SK-N-SH (cell line): ENCODE measurements at regions not wholly inside any gene's neighbourhood (a gene's known extent, or its start where the extent isn't known, plus 50 kb on each side); places are given as distances from the start of the nearest gene placed in this dataset.

Experiments used
- EP300 ChIP-seq, 2 experiments: IDR thresholded peaks; 2 replicates each; pipeline versions ENCODE4 v1.4.0 to v1.6.1; 2012; ENCODE audit warnings: borderline replicate concordance in 1 of 2, low read depth in 1 of 2, low read length in 1 of 2
- FOSL2 ChIP-seq: IDR thresholded peaks from 2 replicates; pipeline ENCODE4 v1.4.0; 2012; ENCODE audit warnings: low read depth, mild to moderate bottlenecking, moderate library complexity, borderline replicate concordance
- FOXM1 ChIP-seq: IDR thresholded peaks from 2 replicates; pipeline ENCODE4 v1.4.0; 2012; ENCODE audit warnings: low read depth, mild to moderate bottlenecking
- GABPA ChIP-seq: IDR thresholded peaks from 2 replicates; pipeline ENCODE4 v1.4.0; 2012; ENCODE audit warnings: low read depth, mild to moderate bottlenecking
- JUND ChIP-seq: IDR thresholded peaks from 2 replicates; pipeline ENCODE4 v1.4.0; 2012
- POLR2AphosphoS5 ChIP-seq: IDR thresholded peaks from 2 replicates; pipeline ENCODE4 v1.6.1; 2012; ENCODE audit warnings: low read depth, low read length
- RFX5 ChIP-seq: IDR thresholded peaks from 2 replicates; pipeline ENCODE4 v1.6.1; 2012; ENCODE audit warnings: mild to moderate bottlenecking, improper control_type of control experiment, low read length
- RXRA ChIP-seq: IDR thresholded peaks from 2 replicates; pipeline ENCODE4 v1.4.0; 2012; ENCODE audit warnings: low read depth, mild to moderate bottlenecking, borderline replicate concordance
- SIN3A ChIP-seq: IDR thresholded peaks from 2 replicates; pipeline ENCODE4 v1.6.1; 2012; ENCODE audit warnings: low read depth, mild to moderate bottlenecking, low read length, moderate library complexity, borderline replicate concordance
- TAF1 ChIP-seq: IDR thresholded peaks from 2 replicates; pipeline ENCODE4 v1.6.1; 2012; ENCODE audit warnings: low read depth, mild to moderate bottlenecking, low read length, moderate library complexity, borderline replicate concordance
- TF ChIP-seq, protein P1 (sequence below): fragments of 200-600 bp; sonication (generic); IDR thresholded peaks from 2 replicates; pipeline ENCODE4 v1.6.1; 2017; ENCODE audit warnings: antibody characterized with exemption, mild to moderate bottlenecking, moderate library complexity
- TF ChIP-seq, protein P2 (sequence below): IDR thresholded peaks from 2 replicates; pipeline ENCODE4 v1.6.1; 2012; ENCODE audit warnings: mild to moderate bottlenecking, low read depth, low read length, moderate library complexity
- TF ChIP-seq, protein P3 (sequence below): IDR thresholded peaks from 2 replicates; pipeline ENCODE4 v1.4.0; 2012; ENCODE audit warnings: low read depth

DNA sequence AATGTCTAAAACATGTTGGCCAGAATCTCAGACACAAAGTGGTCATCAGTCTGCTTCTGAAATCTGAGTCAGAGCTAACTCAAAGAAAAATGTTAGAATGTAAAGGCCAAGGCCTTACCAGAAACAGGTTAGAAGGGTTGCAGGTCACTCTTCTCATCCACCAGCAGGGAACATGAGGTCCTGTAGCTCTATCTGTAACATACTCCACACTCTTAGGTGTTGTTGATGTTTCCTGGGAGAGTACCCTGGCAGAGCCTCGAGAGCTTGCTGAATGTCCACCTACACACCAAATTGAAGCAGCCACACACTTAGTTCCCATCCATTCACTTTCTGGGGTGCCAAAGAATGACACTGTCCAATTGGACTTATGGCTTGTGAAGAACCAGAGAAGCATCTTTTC, 76.6 kb upstream of the INPP4B start:
- TF ChIP-seq JUND (no peak), SIN3A (no peak), RXRA (no peak), RFX5 (no peak), POLR2AphosphoS5 (no peak), GABPA (no peak), FOSL2 (no peak), FOXM1 (no peak), EP300 (IDR thresholded peaks at IDR 0.05; ENCODE audit: borderline replicate concordance in 1 of 2, low read depth in 1 of 2, low read length in 1 of 2) (no peak), TAF1 (no peak)
- TF ChIP-seq, protein P1, sequence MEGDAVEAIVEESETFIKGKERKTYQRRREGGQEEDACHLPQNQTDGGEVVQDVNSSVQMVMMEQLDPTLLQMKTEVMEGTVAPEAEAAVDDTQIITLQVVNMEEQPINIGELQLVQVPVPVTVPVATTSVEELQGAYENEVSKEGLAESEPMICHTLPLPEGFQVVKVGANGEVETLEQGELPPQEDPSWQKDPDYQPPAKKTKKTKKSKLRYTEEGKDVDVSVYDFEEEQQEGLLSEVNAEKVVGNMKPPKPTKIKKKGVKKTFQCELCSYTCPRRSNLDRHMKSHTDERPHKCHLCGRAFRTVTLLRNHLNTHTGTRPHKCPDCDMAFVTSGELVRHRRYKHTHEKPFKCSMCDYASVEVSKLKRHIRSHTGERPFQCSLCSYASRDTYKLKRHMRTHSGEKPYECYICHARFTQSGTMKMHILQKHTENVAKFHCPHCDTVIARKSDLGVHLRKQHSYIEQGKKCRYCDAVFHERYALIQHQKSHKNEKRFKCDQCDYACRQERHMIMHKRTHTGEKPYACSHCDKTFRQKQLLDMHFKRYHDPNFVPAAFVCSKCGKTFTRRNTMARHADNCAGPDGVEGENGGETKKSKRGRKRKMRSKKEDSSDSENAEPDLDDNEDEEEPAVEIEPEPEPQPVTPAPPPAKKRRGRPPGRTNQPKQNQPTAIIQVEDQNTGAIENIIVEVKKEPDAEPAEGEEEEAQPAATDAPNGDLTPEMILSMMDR: no peak
- TF ChIP-seq, protein P2, sequence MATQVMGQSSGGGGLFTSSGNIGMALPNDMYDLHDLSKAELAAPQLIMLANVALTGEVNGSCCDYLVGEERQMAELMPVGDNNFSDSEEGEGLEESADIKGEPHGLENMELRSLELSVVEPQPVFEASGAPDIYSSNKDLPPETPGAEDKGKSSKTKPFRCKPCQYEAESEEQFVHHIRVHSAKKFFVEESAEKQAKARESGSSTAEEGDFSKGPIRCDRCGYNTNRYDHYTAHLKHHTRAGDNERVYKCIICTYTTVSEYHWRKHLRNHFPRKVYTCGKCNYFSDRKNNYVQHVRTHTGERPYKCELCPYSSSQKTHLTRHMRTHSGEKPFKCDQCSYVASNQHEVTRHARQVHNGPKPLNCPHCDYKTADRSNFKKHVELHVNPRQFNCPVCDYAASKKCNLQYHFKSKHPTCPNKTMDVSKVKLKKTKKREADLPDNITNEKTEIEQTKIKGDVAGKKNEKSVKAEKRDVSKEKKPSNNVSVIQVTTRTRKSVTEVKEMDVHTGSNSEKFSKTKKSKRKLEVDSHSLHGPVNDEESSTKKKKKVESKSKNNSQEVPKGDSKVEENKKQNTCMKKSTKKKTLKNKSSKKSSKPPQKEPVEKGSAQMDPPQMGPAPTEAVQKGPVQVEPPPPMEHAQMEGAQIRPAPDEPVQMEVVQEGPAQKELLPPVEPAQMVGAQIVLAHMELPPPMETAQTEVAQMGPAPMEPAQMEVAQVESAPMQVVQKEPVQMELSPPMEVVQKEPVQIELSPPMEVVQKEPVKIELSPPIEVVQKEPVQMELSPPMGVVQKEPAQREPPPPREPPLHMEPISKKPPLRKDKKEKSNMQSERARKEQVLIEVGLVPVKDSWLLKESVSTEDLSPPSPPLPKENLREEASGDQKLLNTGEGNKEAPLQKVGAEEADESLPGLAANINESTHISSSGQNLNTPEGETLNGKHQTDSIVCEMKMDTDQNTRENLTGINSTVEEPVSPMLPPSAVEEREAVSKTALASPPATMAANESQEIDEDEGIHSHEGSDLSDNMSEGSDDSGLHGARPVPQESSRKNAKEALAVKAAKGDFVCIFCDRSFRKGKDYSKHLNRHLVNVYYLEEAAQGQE: no peak
- TF ChIP-seq, protein P3, sequence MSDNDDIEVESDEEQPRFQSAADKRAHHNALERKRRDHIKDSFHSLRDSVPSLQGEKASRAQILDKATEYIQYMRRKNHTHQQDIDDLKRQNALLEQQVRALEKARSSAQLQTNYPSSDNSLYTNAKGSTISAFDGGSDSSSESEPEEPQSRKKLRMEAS: no peak
